OCI-LY3 (cell line): ENCODE measurements at regions not wholly inside any gene's neighbourhood (a gene's known extent, or its start where the extent isn't known, plus 50 kb on each side); places are given as distances from the start of the nearest gene placed in this dataset.

Experiments
- CTCF ChIP-seq: fragments of 200-600, 300-600 bp; sonication (generic); IDR thresholded peaks from 2 replicates; pipeline ENCODE4 v1.5.1; 2014; ENCODE audit warnings: antibody characterized with exemption, low read length, low read depth
- EZH2phosphoT487 ChIP-seq: fragments of 200-600 bp; shearing (Covaris generic); IDR thresholded peaks from 2 replicates; pipeline ENCODE4 v1.6.1; 2018; ENCODE audit warnings: antibody characterized with exemption, mixed run types, low read depth

DNA sequence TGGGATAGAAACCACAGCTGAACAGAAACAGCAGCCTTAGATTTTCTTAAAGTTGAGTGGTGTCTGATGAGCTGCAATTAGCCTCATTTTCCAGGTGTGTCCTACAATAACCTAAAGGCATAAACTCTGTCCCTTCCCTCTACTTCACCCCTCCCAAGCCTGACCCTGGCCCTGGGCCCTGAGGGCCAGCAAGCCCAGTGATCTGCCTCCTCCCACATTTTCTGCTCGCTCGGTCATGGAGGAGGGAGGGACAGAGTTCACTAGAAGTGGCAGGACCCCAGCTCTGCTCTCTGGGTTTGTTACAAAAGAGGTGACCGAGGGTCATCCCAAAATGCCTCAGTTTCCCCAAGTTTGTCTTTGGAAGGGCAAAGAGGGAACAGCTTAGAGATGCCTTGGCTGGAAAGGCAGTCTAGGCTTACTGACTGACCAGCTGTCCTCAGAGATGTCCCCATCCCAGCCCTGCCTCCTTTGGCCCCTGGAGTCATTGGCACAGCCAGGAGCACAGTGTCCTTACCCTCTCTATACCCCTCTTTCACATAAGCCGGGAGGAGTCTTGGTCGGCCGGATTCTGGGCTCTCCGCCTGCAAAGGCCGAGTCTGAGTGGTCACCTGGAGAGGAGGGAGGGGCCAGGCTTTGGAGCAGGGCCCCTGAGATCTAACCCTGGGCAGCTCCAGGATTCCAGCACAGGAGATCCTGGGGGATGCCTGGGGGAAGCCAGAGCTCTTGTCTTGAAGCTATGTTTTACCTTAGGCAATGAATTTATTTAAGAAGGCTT lies 172.7 kb downstream of the PTPRU start:
- no peak for TF ChIP-seq CTCF
- TF ChIP-seq EZH2phosphoT487: no peak
